ENCODE measurements at regions not wholly inside any gene's neighbourhood (a gene's known extent, or its start where the extent isn't known, plus 50 kb on each side); places are given as distances from the start of the nearest gene placed in this dataset.

DNA sequence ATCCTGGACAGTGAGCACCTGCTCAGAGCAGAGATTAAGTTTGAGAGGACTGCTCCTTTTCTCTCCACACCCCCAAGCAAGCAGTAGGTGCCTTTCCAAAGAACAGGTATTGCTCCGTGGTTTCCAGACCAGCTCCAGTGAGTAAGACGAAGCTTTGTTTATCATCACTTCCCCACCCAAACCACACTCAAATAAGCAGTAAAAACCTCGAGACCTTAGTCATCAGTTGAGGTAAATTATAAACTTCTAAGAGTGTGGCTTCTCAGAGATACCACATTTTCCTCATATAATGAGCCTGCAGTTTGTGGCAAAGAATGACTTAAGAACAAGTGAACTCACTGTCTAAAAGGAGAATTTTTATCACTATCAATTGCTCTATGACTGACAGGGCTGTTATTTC, 50.0 kb upstream of the GRB10 start:
- TF ChIP-seq, protein P1, sequence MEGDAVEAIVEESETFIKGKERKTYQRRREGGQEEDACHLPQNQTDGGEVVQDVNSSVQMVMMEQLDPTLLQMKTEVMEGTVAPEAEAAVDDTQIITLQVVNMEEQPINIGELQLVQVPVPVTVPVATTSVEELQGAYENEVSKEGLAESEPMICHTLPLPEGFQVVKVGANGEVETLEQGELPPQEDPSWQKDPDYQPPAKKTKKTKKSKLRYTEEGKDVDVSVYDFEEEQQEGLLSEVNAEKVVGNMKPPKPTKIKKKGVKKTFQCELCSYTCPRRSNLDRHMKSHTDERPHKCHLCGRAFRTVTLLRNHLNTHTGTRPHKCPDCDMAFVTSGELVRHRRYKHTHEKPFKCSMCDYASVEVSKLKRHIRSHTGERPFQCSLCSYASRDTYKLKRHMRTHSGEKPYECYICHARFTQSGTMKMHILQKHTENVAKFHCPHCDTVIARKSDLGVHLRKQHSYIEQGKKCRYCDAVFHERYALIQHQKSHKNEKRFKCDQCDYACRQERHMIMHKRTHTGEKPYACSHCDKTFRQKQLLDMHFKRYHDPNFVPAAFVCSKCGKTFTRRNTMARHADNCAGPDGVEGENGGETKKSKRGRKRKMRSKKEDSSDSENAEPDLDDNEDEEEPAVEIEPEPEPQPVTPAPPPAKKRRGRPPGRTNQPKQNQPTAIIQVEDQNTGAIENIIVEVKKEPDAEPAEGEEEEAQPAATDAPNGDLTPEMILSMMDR (conservative IDR thresholded peaks at IDR 0.05; ENCODE audit: low read depth, low read length), result no peak
- TF ChIP-seq EZH2 (IDR thresholded peaks at IDR 0.05; ENCODE audit: low read length, unreplicated experiment), result no peak

All from PC-3 (cell line).